NCI-H2081 (cell line): ENCODE measurements at regions not wholly inside any gene's neighbourhood (a gene's known extent, or its start where the extent isn't known, plus 50 kb on each side); places are given as distances from the start of the nearest gene placed in this dataset.

ENCODE experiments used
- DNase-seq, 2 experiments: peaks; one replicate each; lab custom pipeline; 2025; lab: John Stamatoyannopoulos, UW

DNA sequence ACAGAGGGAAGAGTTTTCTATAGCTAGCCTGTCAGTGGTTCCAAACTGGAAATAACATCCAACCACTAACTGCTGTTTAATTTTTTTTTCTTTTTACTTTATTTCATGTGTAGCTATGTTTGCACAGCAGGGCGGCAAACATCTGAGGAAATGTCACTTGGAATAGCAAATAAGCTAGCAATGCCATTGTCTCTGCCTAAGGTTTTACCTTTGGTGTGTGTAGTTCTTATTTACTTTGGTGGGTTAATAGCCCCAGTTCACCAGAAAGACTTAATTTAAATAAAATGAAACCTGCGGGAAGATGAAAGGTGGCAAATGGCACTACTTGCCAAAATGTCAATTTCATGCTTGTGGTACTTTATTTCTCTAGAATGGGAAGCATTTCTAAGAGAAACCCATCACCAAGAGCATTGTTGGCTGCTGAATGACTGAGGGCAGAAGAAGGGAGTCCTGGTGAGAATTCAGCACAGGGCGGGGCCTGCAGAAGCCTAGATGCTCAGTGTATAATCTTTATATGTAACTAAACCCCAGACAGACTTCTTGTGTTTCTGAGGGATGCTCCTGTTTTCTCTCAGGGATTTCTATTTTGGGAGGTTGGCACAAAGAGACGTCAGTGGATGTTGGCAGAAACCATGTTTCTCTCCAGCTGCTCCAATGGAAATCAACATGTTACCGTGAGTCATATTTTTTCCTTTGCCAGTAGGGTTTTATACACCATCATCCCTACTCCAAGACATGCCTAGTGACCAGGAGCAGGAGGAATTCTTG is 300.4 kb upstream of the NT5C1B start:
- no peak for DNase-seq

DNA sequence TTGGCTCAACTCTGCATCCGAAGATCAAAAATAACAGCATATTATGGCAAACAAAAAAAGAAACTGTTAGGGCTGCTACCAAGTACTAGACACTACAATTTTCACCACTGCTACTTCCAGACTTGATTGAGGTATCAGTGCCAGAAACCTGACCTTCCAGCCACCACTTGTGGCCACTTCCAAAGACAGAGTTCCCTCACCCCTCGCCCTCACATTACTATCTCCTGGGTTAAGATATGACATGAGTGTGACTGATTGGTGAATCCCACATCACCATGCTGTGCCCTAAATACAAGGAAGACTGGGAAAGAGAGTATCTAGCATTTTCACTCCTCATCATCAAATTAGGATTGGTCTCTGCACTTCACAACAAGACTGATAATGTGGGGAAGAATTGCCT is 296.1 kb upstream of the NT5C1B start:
- DNase-seq, result no peak

DNA sequence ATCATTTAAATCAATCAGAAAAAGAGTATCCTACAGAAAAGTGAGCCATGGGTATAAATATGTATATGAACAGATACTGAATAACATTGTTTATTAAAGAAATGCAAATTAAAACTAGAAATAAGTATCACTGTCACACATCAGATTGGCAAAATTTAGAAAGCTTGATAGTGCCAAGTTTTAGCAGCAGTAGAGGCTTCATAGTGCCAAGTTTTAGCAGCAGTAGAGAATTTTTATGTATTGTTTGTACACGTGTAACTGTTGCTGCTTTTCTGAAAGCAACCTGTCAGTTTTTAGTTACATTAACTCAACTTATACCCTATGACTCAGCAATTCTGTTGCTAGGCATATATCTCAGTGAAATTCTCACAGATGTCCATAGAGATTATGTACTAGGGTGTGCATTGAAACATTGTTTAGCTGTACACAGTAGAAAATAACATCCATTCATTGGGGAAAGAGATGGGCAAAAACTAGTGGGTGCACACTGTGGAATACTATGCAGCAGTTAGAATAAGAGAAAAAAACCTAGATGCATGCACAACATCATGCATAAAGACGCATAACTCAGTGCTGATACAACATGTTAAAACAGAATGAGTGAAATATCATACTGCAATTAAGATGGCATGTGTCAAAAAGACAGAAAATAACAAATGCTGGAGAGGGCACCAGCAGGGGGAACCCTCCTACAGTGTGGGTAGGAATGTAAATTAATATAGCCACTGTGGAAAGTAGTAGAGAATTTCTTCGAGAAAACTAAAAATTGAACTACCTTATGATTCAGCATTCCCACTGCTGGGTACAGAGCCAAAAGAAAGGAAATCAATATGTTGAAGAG is 294.5 kb upstream of the NT5C1B start:
- no peak for DNase-seq

DNA sequence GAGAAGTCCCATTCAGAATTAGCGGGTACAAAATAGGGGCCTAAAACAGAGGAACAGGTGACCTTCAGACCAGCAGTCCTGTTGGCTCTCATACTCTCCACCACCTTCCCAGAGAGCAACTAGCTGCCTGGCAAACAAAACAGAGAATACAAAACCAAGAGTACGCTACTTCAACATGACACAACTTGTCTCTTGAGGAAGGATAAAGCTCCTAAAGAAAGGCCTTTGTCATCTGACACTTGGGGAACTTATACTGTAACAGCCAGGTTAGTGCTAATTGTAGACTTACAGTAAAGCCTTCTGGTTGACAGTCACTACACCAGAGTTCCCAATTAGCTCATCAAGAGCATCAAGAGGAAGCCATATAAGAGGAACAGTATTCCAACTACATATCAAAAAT is 282.1 kb upstream of the NT5C1B start:
- no peak for DNase-seq

DNA sequence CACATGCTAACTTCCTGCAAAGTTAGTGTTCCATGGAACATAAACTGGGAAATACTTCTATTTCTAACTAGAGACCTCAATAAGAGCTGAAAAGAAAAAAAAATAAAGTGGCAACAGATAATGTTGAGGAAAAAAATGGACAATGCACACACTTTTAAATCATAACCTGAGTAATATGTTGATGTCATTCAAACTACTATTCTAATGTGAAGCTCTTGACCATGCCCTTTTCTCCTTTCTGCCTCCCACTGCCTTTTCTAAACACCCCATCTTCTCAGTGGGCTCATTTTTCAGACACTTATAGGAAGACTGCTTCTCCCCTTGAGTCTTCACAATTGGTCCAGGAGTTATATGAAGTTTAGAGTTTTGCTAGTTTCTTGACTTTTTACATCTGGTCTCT is 280.9 kb upstream of the NT5C1B start:
- no peak for DNase-seq

DNA sequence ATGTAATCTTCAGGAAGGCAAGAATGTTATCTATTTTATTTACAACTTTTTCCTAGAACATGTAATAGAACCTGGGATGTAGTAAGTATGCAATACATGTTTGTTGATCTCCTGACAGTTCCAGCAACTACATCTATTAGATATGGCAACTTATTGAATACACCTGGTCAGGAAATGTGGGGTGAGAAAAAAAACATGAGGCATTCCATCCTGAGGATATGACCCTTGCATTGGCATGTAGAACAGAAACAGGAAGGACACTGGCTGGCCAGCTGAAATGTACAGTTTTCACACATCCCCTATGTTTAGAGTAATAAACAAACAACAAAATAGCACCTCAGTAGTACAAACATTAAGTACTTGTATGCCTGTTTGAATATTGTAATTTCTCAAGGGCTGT is 272.6 kb upstream of the NT5C1B start:
- DNase-seq, result no peak

DNA sequence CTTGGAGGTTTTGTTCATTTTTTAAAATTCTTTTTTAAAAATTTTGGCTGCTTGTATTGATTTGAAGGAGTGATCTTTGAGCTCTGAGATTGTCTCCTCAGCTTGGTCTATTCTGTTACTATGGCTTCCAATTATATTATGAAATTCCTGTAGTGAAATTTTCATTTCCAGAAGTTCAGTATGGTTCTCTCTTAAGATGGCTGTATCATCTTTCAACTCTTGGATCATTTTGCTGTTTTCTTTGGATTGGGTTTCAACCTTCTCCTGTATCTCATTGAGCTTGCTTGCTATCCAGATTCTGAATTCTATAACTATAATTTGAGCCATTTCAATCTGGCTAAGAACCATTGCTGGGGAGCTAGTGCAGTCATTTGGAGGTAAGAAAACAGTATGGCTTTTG is 270.8 kb upstream of the NT5C1B start:
- no peak for DNase-seq

DNA sequence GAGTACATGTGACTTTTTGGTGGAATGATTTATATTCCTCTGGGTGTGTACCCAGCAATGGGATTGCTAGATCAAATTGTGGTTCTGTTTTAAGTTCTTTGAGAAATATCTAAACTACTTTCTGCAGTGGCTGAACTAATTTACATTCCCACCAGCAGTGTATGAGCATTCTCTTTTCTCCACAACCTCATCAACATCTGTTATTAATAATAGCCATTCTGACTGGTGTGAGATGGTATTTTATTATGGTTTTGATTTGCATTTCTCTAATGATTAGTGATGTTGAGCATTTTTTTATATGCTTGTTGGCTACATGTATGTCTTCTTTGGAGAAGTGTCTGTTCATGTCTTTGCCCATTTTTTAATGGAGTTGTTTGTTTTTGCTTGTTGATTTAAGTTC is 267.4 kb upstream of the NT5C1B start:
- DNase-seq, result no peak

DNA sequence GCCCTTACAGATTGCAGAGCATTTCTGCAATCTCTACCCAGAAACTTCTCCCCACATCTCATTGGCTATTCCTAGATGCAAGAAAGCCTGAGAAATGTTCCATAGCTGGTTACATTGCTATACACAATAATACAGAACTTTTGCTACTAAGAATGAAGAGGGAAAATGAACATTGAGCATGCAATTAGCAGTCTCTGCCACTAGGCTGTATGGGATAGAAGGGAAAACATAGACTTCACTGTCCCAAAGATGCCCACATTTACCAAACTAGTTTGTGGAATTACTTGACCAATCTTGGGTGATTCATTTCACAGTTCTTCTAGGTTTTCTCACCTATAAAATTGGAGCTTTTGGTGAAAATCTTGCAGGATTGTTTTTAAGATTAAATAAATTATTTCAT is 265.7 kb upstream of the NT5C1B start:
- DNase-seq, result no peak

DNA sequence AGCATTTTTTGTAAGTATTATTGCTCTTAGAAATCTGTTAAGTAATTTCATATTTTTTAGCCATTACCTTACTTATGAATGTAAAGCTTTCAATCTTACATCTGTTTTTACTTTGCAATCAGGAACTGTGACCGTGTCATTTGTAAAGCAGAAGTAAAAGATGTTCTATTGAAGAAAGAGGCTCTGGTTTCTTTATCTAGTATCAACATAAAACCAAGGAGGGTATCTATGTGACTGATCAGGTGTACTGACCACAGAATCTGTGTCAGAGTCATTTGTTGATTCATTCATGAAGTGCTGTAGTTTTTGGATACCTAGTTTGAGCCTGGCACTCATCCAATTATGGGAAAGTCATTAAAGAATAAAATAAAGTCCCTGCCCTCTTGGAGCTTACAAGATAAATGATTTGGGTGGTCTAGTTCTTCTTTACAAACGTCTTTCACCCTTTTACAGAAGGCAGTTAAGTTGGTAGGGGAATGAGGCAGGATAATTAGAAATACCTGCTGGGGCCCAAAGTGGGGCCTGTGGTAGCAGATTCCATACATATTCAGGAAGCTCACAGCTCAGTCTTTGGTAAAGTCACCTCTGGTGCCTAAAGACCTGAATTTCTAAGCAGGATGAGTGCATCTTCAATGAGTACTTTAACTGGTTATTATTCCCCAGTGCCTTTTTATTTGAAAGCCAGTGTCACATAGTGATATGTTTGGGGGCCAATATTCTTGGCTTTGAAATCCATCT is 260.6 kb upstream of the NT5C1B start:
- no peak for DNase-seq

DNA sequence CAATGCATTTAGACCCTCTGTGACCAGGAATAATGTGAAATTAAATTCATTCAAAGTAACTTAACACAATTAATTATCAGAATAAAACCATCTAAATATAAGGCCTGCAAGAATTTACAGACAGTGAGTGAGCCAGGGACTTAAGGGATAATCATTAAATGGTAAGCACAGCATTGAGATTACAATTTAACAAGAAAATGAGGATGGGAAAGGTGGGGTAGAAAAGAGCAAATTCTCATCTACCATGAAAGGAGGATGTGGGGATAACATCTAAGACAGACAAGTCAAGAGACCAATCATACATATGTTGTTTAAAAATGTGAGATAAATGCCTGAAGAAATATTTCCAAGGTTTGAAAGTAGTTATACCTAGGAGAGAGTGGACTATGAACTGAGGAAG is 259.3 kb upstream of the NT5C1B start:
- DNase-seq, result no peak

DNA sequence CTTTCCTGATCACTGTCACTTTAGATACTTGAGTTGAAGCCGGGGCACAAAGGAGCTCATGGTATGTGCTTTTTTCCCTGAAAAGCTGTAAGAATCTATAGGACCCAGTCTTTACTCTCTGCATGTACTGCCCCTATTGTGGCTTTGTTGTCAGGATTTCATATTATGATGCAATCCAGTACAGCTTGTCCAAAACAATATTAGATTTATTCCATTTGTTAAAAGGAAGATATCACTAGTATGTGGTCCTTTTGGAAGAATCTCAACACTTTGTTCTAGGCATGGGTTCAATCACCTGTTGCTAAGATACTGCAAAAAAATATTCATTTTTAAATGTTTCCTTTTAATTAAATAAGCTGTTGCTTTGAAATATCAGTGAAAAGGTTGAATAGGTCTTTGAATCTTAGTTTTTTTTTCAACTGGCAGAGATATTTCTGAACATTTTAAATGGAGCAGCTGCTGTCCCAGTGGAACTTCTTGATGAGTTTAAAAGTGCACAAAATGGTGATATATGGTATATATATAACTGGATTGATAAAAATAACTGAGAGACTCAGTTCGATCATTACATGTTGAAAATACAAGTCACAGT is 256.6 kb upstream of the NT5C1B start:
- no peak for DNase-seq

DNA sequence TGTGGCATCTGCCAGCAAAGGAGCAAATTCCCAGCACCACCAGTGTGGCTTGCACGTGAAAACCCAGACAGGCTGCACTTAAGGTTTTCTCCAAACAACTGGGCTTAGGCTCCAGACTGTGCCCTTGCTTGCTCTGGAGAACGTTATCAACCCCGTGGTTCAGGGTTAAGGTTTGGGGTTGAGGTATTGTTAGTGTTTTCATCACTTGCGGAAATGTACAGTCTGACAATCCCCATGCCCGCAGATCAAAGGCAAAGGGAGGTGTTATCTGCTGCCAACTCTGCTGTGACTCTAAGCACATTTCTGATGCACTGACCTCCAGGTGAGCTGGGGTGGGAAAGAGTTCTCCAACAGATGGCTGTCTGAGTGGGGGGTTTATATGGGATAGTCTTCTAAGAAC is 253.5 kb upstream of the NT5C1B start:
- no peak for DNase-seq

DNA sequence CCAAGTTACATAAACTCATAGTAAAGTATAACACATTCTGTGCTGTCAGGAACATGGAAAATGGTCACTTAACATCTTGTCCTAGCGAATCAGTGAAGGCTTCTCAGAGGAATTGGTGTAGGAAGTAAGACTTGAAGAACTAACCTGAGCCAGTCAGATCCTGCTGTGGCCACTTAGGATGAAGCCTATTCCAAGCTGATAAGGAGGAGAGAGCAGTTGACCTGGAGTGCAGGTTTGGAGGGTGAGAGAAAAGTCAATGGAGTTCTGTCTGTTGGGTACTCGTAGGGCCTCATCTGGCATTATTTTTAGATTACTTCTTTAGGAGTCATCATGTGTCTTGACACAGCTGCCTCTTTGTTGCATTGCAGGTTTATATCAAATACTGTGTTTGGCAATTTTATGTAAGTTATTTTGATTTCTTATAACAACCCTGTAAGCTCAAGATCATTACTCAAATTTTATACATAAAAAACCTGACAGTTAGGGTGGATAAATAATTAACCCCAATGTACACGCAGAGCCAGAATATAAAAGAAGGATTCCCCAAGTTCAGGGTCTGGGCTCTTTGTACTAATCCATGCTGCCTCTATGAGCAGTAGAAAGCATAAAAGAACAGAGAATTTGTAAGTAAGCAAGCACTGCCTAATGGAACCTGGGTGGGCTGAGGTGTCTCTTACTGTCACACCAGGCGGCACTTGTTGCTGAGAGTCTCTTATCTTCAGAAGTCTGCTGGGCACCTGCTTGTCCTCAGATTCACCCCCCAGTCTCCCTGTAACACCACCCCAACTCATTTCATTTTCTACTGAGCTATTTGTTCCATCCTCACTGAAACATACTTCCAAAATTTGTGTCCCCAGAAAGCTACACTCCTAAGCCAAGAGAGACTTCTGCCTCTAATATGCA is 252.1 kb upstream of the NT5C1B start:
- DNase-seq, result no peak

DNA sequence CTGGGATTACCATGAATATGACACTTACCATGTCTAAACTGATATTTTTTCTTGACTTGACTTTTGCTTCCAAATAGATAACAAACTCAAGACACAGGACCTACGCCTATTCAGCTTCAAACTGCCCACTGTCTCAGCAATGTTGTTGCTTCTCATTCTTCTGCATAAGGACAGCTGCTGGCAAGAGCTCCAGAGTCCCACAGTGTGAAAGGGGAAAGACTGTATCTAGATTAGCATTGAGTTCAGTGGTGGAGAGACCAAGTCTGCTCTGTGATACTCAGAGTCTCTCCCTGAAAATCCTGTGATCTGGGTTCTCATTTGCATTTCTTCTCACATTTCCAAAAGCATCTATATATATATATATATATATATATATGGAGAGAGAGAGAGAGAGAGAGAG is 247.9 kb upstream of the NT5C1B start:
- DNase-seq, result no peak

DNA sequence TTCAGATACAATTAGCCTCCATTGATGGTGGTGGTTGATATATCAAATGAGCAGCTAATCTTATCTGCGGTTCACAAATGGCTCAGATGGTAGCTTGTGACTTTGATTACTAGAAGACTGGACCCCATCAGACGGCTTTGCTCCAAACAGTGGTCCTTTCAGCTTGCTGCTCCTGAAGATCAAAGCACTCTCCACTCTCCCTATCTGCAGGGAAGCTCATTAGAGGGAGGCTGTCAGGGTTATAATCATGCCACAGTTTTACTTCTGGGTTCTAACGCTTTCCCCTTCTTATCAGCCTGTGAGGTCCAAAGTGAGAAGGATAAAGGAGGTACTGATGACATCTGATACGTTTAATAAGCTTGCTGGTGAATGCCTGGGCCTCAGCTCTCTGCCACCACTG is 247.1 kb upstream of the NT5C1B start:
- no peak for DNase-seq

DNA sequence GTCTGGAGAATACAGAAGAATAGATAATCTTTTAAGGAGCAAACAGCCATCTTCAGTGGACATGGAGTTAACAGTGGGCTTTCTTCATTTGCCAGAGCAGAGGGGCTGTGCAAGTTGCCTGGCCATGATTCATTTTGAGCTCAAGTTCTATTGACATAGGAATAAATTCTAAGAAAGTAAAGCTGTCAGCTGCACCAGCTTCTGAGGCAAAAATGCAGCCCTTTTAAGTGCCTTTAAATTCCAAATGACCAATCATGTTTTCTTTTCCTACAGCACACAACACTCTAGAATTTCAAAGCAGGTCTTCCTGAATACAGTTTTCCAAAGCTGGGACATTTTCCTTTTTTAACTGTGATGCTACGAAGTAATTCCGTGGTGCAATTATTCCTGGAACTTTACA is 246.4 kb upstream of the NT5C1B start:
- DNase-seq, result no peak

DNA sequence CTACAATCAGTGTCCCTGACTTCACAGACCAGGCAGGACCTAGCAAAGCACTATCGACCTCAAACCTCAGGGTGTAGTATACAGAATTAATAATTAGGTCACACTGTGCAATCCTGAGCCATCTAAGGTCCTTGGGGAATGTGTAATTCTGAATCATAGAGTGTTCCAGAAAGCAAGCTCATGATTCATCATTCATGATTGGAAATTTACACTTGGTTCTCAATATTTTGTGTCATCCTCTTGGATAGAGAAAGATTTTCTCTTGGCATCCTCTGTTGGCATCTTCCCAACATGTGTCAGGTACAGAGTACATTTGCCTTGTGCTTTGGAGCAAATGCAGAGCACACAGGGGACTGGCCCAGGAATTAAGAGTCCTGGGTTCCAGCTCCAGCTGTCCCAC is 245.0 kb upstream of the NT5C1B start:
- DNase-seq, result no peak

DNA sequence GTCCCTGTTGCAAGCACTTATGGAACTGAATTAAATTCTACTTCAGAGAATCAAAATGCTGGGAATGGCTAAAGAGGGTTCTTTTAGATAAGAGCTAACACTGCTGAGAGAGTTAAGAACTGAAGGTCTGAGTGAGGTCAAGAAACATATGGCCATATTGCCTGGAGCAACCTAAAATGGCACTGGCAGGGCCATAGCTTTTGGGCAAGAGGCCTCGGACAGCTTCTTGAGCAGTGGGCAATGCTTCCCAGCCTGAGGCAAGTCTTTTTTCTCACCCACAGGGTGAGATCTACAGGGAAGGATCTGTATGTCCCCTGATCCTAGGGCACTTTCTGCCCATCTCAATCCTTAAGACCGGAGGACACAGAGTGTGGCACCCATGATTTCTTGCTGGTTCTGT is 244.6 kb upstream of the NT5C1B start:
- no peak for DNase-seq

DNA sequence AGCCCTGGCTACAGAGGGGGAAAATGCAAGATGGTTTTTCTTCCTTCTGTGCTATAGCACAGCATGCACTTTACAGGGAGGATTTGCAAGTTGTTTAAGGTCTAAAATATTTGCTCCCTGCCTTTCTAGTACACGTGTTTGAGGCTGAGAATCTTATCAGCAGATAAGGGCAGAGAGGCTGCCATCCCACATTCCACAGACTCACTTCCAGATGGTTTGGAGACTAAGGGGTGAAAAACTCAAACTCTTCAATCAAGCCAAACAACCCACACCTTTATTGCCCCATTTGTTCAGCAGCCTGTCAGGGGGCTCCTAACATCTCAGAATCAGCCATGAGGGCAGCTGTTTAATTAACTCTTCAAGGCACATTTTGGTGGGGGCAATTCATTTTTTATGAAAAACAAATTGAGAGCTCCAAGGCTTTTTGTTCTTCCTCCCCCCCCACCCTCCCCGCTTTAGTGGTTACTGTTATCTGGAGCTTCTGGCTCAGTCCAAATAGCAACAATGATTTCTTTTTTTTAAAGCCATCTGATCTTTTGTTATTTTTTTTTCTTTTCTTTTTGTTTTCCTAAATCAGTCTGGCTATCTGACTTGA is 242.6 kb upstream of the NT5C1B start:
- DNase-seq, result no peak

DNA sequence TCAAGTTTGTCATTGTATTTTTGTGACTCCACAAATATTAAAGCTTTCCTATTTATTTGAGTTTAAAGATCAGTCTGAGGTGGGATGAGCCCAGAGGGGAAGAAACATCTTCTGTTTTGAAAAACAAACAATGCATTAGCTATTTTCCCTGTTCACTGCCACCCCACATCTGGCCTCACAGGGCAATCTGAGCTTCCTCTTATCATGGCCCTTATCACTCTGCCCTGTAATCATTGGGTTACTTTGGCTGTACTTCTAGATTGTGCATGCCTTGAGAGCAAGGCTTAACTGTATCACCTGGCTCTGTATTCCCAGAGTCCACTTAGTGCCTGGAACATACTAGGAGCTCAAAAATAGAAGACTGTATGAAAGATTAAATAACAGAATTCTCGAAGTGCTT is 241.6 kb upstream of the NT5C1B start:
- DNase-seq, result no peak
